HCT116 (cell line): ENCODE measurements at regions not wholly inside any gene's neighbourhood (a gene's known extent, or its start where the extent isn't known, plus 50 kb on each side); places are given as distances from the start of the nearest gene placed in this dataset.

Experiments
- ATAC-seq: fragments of 200-7000 bp; cut with Tn5 transposase; 2 replicates; pipeline ENCODE4 v1.9.1; 2020; ENCODE audit warnings: mild to moderate bottlenecking, moderate library complexity
- BruUV-seq: library from RNA; stranded (reverse); fragments of 400-500 nt; replicated peaks from 2 replicates; lab custom pipeline; 2021; lab: Mats Ljungman, UMichigan
- CTCF ChIA-PET: fragments of 300-600 bp; sonication (Branson Sonifier 250); formaldehyde crosslinking; loops from one replicate; lab custom pipeline; 2021; ENCODE audit warnings: antibody characterized with exemption; lab: Charles Lee
- POLR2A ChIA-PET: fragments of 300-600, 350-600 bp; sonication (Branson Sonifier 250); formaldehyde crosslinking; loops from one replicate; lab custom pipeline; 2021; ENCODE audit warnings: antibody characterized with exemption; lab: Charles Lee
- RAD21 ChIA-PET, 2 experiments: fragments of 300-600 bp; sonication (Branson Sonifier 250); formaldehyde crosslinking; loops; one replicate each; lab custom pipeline; 2023; ENCODE audit warnings: low total read pairs in 2 of 2; ENCODE audit not compliant: uncharacterized antibody in 2 of 2, unreplicated experiment in 2 of 2, low non-redundant PET in 1 of 2; lab: Charles Lee
- DNase-seq: peaks from one replicate; pipeline ENCODE4 v3.0.0-alpha.2; 2010; ENCODE audit warnings: low read depth, low spot score
- H2AFZ ChIP-seq: fragments of 200-600 bp; shearing (Covaris generic), sonication (generic); 2 replicates; pipeline ENCODE4 v1.6.1; 2017; ENCODE audit warnings: low read depth, mixed run types, mixed read lengths, antibody characterized with exemption, low read length; ENCODE audit not compliant: poor library complexity, severe bottlenecking
- H3K27ac ChIP-seq: 2 replicates; pipeline ENCODE4 v1.5.1; 2012; ENCODE audit warnings: low read depth, low read length
- H3K27me3 ChIP-seq: fragments of 200-600 bp; sonication (generic); 2 replicates; pipeline ENCODE4 v1.6.1; 2016; ENCODE audit warnings: mixed run types, low read length, mixed read lengths; ENCODE audit not compliant: insufficient read depth
- H3K36me3 ChIP-seq, 2 experiments: fragments of 200-500 bp in 1 of 2; fragments of 200-600 bp in 1 of 2; sonication (Bioruptor generic) in 1 of 2; sonication (generic) in 1 of 2; 2 replicates each; pipeline versions ENCODE4 v1.5.1 to v1.6.1; 2014 to 2016; ENCODE audit warnings: low read length in 2 of 2, inconsistent platforms in 1 of 2, mixed read lengths in 1 of 2, mixed run types in 1 of 2; ENCODE audit not compliant: insufficient read depth in 2 of 2, control insufficient read depth in 1 of 2
- H3K4me1 ChIP-seq, 2 experiments: fragments of 200-600 bp in 1 of 2; sonication (generic) in 1 of 2; 2 replicates each; pipeline versions ENCODE4 v1.5.1 to v1.6.1; 2012 to 2017; ENCODE audit warnings: low read length in 2 of 2, inconsistent platforms in 1 of 2, mild to moderate bottlenecking in 1 of 2, mixed read lengths in 1 of 2, mixed run types in 1 of 2, moderate library complexity in 1 of 2; ENCODE audit not compliant: insufficient read depth in 2 of 2, control insufficient read depth in 1 of 2
- H3K4me2 ChIP-seq: fragments of 200-600 bp; sonication (generic); 2 replicates; pipeline ENCODE4 v1.6.1; 2017; ENCODE audit warnings: mixed run types, low read length, mixed read lengths
- H3K4me3 ChIP-seq, 2 experiments: fragments of 200-600 bp in 1 of 2; sonication (generic) in 1 of 2; replicated peaks in 1 of 2; 2 replicates each; pipeline ENCODE4 v1.5.1; 2011 to 2016; ENCODE audit warnings: low read length in 2 of 2, control low read depth in 1 of 2, low read depth in 1 of 2, mild to moderate bottlenecking in 1 of 2, mixed read lengths in 1 of 2, mixed run types in 1 of 2
- H3K79me2 ChIP-seq: fragments of 200-600 bp; sonication (generic); 2 replicates; pipeline ENCODE4 v1.6.1; 2017; ENCODE audit warnings: mild to moderate bottlenecking, mixed run types, low read length, moderate library complexity, mixed read lengths; ENCODE audit not compliant: insufficient read depth
- H3K9ac ChIP-seq: fragments of 200-600 bp; sonication (generic); 2 replicates; pipeline ENCODE4 v1.6.1; 2016; ENCODE audit warnings: low read length, mixed read lengths
- H3K9me2 ChIP-seq: fragments of 200-600 bp; sonication (generic), shearing (Covaris generic); 2 replicates; pipeline ENCODE4 v1.6.1; 2017; ENCODE audit warnings: mixed run types, mild to moderate bottlenecking, moderate library complexity; ENCODE audit not compliant: insufficient read depth
- H3K9me3 ChIP-seq, 2 experiments: fragments of 200-500 bp in 1 of 2; fragments of 200-600 bp in 1 of 2; sonication (Bioruptor generic) in 1 of 2; sonication (generic) in 1 of 2; 2 replicates each; pipeline ENCODE4 v1.6.1; 2014 to 2017; ENCODE audit warnings: low read length in 2 of 2, mixed read lengths in 2 of 2, inconsistent platforms in 1 of 2, low read depth in 1 of 2, mild to moderate bottlenecking in 1 of 2, mixed run types in 1 of 2, moderate library complexity in 1 of 2; ENCODE audit not compliant: control insufficient read depth in 1 of 2, insufficient read depth in 1 of 2
- H4K20me1 ChIP-seq: fragments of 200-600 bp; sonication (generic), shearing (Covaris generic); 2 replicates; pipeline ENCODE4 v1.6.1; 2017; ENCODE audit warnings: mixed run types, mild to moderate bottlenecking, moderate library complexity; ENCODE audit not compliant: insufficient read depth
- CBX3 ChIP-seq: IDR thresholded peaks from 2 replicates; pipeline ENCODE4 v1.6.1; 2012; ENCODE audit warnings: low read depth
- ELF1 ChIP-seq: IDR thresholded peaks from 2 replicates; pipeline ENCODE4 v1.6.1; 2012; ENCODE audit warnings: low read depth, borderline replicate concordance
- EZH2 ChIP-seq: fragments of 200-600 bp; sonication (generic); IDR thresholded peaks from 2 replicates; pipeline ENCODE4 v1.6.1; 2017; ENCODE audit warnings: antibody characterized with exemption, mixed run types
- POLR2A ChIP-seq: IDR thresholded peaks from 2 replicates; pipeline ENCODE4 v1.7.0; 2011; ENCODE audit warnings: borderline replicate concordance; ENCODE audit not compliant: insufficient read depth, insufficient read length; ENCODE audit errors: extremely low read depth
- POLR2AphosphoS5 ChIP-seq: IDR thresholded peaks from 2 replicates; pipeline ENCODE4 v1.6.1; 2011; ENCODE audit warnings: mild to moderate bottlenecking, low read depth, low read length, moderate library complexity
- SP1 ChIP-seq: IDR thresholded peaks from 2 replicates; pipeline ENCODE4 v1.6.1; 2012; ENCODE audit warnings: low read depth
- SRF ChIP-seq: IDR thresholded peaks from 2 replicates; pipeline ENCODE4 v1.6.1; 2012; ENCODE audit warnings: low read depth
- ZBTB33 ChIP-seq: IDR thresholded peaks from 2 replicates; pipeline ENCODE4 v1.6.1; 2011; ENCODE audit warnings: mild to moderate bottlenecking, low read length, moderate library complexity; ENCODE audit not compliant: insufficient replicate concordance; ENCODE audit errors: extremely low read depth
- ZFX ChIP-seq: fragments of 450-650 bp; IDR thresholded peaks from 2 replicates; pipeline ENCODE4 v1.6.1; 2017
- intact Hi-C: fragments of 100-400 bp; cut with micrococcal nuclease; formaldehyde crosslinking; loops from 2 replicates; pipeline ENCODE4 v1.10.0; 2022

GRCh38 chr10:31605426-31605825 lies 286.4 kb downstream of the ZEB1 start:
- Histone ChIP-seq H3K9ac (no peak overlapping the region), H3K4me2 (no peak overlapping the region), H3K9me3 (no peaks in the 10 kb centered on the region), H3K36me3 (no peaks in the 10 kb centered on the region), H3K4me1 (peaks cover 9 to 24% of the 10 kb centered on the region in 2 experiments), H3K4me3 (no peak overlapping the region), H3K27ac (no peak overlapping the region), H4K20me1 (no peaks in the 10 kb centered on the region), H2AFZ (no peak overlapping the region), H3K9me2 (0 out of 2 replicates have a peak, but pooled peaks cover 3% of the 10 kb centered on the region), H3K79me2 (no peaks in the 10 kb centered on the region), H3K27me3 (no peaks in the 10 kb centered on the region)
- RAD21 ChIA-PET, result no interaction called here
- TF ChIP-seq ZFX, result no peak
- TF ChIP-seq ZBTB33, result no peak
- TF ChIP-seq SP1, result no peak
- TF ChIP-seq ELF1, result no peak
- no peak for TF ChIP-seq POLR2A
- TF ChIP-seq POLR2AphosphoS5, result no peak
- no TSS peak for BruUV-seq
- POLR2A ChIA-PET, result no interaction called here
- no peak for ATAC-seq
- no peak for DNase-seq
- intact Hi-C loops, result loop anchor here (10.0 kb wide), 1 partner anchor 281 kb away; no protein-coding TSS in a partner anchor
- CTCF ChIA-PET, result no interaction called here

- intact Hi-C loops, result loop anchor here (10.0 kb wide), 1 partner anchor 280 kb away; no protein-coding TSS in a partner anchor
These were observed 285.7 kb downstream of the ZEB1 start for GRCh38 chr10:31604646-31605170.

More at GRCh38 chr10:31604646-31605170, 285.7 kb downstream of the ZEB1 start:
- no peaks in the 10 kb centered on the region for H3K36me3 ChIP-seq
- H4K20me1 ChIP-seq, result no peaks in the 10 kb centered on the region
- H3K4me1 ChIP-seq, result peaks cover 9 to 32% of the 10 kb centered on the region in 2 experiments
- BruUV-seq, result no TSS peak
- H3K9me3 ChIP-seq, result no peaks in the 10 kb centered on the region
- ChIA-PET CTCF (no interaction called here), RAD21 (no interaction called here), POLR2A (interaction anchor here (1.2 kb wide), 1 partner anchor 166 kb away, joined by 4 read pairs; no protein-coding TSS in a partner anchor)
- H3K4me2 ChIP-seq, result no peak overlapping the region
- no peak overlapping the region for H3K9ac ChIP-seq
- no peak for ATAC-seq
- no peak overlapping the region for H3K27ac ChIP-seq
- 0 out of 2 replicates have a peak, but pooled peaks cover 3% of the 10 kb centered on the region for H3K9me2 ChIP-seq
- no peak for DNase-seq
- H2AFZ ChIP-seq, result no peak overlapping the region
- H3K4me3 ChIP-seq, result no peak overlapping the region
- no peaks in the 10 kb centered on the region for H3K79me2 ChIP-seq
- H3K27me3 ChIP-seq, result no peaks in the 10 kb centered on the region
- no peak for TF ChIP-seq CBX3
- no peak for TF ChIP-seq EZH2
- TF ChIP-seq ELF1, result no peak
- no peak for TF ChIP-seq SP1
- no peak for TF ChIP-seq ZBTB33
- TF ChIP-seq SRF, result no peak
